ENCODE measurements at regions not wholly inside any gene's neighbourhood (a gene's known extent, or its start where the extent isn't known, plus 50 kb on each side); places are given as distances from the start of the nearest gene placed in this dataset.

DNA sequence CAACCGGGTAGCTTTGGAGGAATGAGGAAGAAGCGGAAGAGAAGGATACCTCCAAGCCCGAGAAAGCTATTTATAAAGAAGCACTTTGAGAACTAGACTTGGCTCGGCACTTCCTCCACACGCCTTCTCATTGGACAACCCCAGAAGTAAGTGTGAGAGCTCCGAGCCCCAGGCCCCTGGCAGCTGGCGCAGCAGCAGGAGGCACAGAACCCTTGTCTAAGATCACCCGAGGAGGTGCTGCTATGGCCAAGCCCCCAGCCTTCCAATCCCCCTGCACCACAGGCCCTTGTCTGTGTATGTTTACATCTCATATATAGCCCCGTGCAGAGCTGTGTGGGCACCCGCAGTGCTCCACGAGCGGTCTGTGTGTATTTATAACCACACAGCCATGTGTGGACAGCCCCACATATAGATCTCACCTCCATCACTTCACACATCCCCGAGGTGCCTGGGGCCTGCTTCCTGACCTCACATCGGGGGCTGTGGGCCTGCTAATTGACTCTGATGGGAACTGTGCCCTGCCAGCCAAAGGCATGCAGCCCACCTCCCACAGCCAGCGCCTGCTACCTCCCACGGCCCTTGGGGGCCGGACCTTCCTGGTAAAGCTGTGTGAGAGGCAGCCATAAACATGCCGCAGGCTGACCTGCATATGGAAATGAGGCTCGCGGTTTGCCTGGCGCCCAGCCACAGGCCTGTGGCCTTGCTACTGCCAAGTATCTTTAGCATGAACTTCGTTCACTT lies 96.1 kb downstream of the C17orf67 start:
- no peak for TF ChIP-seq POLR2A (IDR thresholded peaks at IDR 0.05)
- TF ChIP-seq, protein P1, sequence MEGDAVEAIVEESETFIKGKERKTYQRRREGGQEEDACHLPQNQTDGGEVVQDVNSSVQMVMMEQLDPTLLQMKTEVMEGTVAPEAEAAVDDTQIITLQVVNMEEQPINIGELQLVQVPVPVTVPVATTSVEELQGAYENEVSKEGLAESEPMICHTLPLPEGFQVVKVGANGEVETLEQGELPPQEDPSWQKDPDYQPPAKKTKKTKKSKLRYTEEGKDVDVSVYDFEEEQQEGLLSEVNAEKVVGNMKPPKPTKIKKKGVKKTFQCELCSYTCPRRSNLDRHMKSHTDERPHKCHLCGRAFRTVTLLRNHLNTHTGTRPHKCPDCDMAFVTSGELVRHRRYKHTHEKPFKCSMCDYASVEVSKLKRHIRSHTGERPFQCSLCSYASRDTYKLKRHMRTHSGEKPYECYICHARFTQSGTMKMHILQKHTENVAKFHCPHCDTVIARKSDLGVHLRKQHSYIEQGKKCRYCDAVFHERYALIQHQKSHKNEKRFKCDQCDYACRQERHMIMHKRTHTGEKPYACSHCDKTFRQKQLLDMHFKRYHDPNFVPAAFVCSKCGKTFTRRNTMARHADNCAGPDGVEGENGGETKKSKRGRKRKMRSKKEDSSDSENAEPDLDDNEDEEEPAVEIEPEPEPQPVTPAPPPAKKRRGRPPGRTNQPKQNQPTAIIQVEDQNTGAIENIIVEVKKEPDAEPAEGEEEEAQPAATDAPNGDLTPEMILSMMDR (IDR thresholded peaks at IDR 0.05): no peak
- no peak for TF ChIP-seq POLR2AphosphoS5 (IDR thresholded peaks at IDR 0.05)
